AG10803 (cell line): ENCODE measurements at regions not wholly inside any gene's neighbourhood (a gene's known extent, or its start where the extent isn't known, plus 50 kb on each side); places are given as distances from the start of the nearest gene placed in this dataset.

Experiments
- DNase-seq: peaks from one replicate; pipeline ENCODE4 v3.0.0; 2010; ENCODE audit warnings: low read depth
- H3K4me3 ChIP-seq: 2 replicates; pipeline ENCODE4 v1.5.1; 2011; ENCODE audit warnings: mild to moderate bottlenecking, low read length, control low read depth
- CTCF ChIP-seq: conservative IDR thresholded peaks from 2 replicates; pipeline ENCODE4 v1.5.1; 2011; ENCODE audit warnings: mild to moderate bottlenecking, low read length, control low read depth, inconsistent platforms

- DNase-seq: no peak
- TF ChIP-seq CTCF: no peak
Observed at GRCh38 chr2:17282826-17283225, 235.4 kb downstream of the RAD51AP2 start.

DNA sequence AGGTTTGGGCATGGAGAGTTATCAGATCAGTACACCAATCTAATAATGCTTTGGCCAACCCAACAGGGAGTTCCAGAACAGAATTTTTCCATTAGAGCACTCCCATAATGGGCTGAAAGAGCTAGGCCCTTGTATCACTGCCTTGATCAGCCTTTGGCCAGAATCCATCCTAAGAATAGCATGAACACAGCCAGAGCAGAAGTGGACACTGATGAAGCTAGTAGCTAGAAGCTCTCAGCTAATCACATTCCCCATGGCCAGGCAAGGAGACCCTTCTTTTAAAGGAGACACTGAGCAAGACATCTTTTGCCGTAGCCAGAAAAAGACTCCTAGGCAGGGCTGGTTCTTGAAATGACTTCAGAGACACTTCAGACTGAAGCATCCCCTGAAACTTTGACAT lies 236.0 kb downstream of the RAD51AP2 start:
- no peak overlapping the region for H3K4me3 ChIP-seq
- no peak for TF ChIP-seq CTCF
- no peak for DNase-seq

More at GRCh38 chr2:17282826-17283225, 235.4 kb downstream of the RAD51AP2 start:
- H3K4me3 ChIP-seq: no peak overlapping the region

- DNase-seq: no peak
- TF ChIP-seq CTCF: no peak
- no peak overlapping the region for H3K4me3 ChIP-seq
Observed at GRCh38 chr2:17276220-17276619, 242.0 kb downstream of the RAD51AP2 start.

DNA sequence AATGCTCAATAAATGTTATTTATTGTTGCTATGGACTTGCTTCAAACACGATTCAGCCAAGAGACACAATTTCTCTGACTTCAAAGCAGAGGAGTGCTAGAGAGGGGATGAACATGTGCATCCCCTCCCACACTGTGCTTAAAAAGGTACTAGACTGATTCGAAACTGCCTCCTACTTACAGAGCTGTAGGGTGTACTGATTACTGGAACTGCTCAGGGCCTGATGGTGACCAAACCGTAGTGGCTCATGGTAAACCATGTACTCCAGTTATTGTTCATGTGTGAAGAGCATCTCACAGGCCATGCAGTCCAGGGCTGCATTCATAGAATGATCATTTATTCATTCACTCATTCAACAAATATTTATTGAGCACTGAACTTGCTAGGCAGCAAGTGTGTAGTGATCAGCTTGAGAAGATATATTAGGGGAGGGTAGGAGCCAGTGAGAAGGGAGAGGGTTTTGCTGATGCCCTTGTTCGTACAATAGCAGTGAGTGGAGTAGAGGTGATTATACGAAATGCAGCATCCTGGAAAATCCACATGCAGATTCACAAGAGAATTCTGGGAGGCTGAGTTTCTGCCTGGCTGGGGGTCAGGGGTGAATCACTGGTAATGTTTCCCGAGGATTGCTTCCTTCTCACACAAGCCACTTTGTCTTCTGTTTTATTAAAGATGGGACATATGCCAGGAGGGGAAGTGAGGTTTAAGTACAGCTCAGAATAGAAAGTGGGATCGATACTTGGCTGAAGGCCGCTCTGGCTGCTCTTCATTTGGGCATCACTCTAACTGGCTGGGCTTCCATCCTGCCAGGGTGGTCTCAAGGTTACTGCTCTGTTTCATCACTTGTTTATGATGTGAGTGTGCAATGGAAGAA lies 245.4 kb downstream of the RAD51AP2 start:
- H3K4me3 ChIP-seq: no peak overlapping the region
- no peak for TF ChIP-seq CTCF
- DNase-seq: no peak

DNA sequence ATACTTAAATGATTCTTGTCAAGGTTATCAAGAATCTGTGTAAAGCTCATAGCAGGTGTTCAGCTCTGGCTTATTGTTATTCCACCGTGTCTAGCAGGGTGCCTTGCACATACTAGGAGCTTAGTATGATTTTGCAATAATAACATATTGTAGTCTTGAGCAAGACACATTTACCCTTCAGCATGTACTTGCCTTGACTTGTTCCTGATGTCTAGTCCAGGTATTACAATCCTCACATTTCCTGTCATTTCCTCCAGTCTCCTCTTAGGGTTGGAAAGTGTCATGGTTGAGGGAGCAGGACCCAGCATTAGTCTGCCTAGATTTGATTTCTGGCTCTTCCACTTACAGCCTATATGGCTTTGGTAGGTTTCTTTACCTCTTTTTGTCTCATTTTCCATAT lies 246.1 kb downstream of the RAD51AP2 start:
- no peak for TF ChIP-seq CTCF
- no peak overlapping the region for H3K4me3 ChIP-seq
- DNase-seq: no peak

GRCh38 chr2:17271416-17271815 lies 246.8 kb downstream of the RAD51AP2 start:
- TF ChIP-seq CTCF: no peak
- peak; percentile 64 for DNase-seq
- no peak overlapping the region for H3K4me3 ChIP-seq

DNA sequence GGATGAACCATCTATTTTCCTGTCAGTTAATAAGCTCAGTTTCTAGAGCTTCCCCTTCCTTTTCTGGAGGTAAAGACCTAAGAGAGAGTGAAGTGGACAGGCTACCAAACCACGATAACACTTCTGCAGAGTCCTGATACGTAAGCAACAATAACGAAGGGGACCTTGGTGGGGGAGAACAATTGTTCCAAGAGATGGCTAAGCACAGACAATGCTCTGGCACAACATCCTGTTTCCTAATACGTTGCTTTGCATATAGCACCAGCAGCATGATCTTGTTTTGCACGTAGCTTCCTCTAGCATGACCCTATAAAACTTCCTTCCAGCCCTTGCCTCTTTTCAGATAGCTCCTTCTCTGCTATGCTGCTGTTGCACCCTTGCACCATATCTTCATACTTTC lies 247.3 kb downstream of the RAD51AP2 start:
- TF ChIP-seq CTCF: no peak
- DNase-seq: no peak
- H3K4me3 ChIP-seq: no peak overlapping the region
